Activated CD8-positive, alpha-beta memory T cell treated with anti-CD3 and anti-CD28 coated beads for 1 hour (primary cell): ENCODE measurements at regions not wholly inside any gene's neighbourhood (a gene's known extent, or its start where the extent isn't known, plus 50 kb on each side); places are given as distances from the start of the nearest gene placed in this dataset.

ENCODE experiments used
- DNase-seq, 2 donors: peaks; one replicate each; pipeline ENCODE4 v3.0.0-alpha.2; 2020; ENCODE audit warnings: low read depth in 1 of 2; ENCODE audit errors: extremely low read depth in 1 of 2

GRCh38 chr2:129721846-129722245, 257.6 kb upstream of the RAB6C start:
- DNase-seq: no peak

- no peak for DNase-seq
Measured at GRCh38 chr2:129722306-129723019, 257.0 kb upstream of the RAB6C start.

GRCh38 chr2:129723277-129724020, 256.0 kb upstream of the RAB6C start:
- no peak for DNase-seq

GRCh38 chr2:129724021-129724757, 255.3 kb upstream of the RAB6C start:
- no peak for DNase-seq

DNA sequence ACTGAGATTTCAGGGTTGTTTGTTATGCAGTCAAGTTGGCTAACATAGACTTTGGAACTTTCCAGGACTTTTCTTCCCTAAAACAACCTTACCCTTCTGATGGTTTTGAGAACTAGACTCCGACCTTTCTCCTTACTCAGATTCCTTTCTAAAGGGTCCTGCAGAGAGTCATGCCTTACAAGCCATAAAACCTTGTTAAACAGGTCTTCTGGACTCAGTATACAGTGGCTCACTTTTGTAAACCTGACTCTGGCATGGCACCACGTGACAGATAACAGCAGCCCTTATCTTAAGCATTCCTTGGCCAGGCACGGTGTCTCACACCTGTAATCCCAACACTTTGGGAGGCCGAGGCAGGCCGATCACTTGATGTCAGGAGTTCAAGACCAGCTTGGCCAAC, 253.2 kb upstream of the RAB6C start:
- DNase-seq: no peak

- DNase-seq: no peak
Measured at GRCh38 chr2:129727286-129727685, 252.2 kb upstream of the RAB6C start.

DNA sequence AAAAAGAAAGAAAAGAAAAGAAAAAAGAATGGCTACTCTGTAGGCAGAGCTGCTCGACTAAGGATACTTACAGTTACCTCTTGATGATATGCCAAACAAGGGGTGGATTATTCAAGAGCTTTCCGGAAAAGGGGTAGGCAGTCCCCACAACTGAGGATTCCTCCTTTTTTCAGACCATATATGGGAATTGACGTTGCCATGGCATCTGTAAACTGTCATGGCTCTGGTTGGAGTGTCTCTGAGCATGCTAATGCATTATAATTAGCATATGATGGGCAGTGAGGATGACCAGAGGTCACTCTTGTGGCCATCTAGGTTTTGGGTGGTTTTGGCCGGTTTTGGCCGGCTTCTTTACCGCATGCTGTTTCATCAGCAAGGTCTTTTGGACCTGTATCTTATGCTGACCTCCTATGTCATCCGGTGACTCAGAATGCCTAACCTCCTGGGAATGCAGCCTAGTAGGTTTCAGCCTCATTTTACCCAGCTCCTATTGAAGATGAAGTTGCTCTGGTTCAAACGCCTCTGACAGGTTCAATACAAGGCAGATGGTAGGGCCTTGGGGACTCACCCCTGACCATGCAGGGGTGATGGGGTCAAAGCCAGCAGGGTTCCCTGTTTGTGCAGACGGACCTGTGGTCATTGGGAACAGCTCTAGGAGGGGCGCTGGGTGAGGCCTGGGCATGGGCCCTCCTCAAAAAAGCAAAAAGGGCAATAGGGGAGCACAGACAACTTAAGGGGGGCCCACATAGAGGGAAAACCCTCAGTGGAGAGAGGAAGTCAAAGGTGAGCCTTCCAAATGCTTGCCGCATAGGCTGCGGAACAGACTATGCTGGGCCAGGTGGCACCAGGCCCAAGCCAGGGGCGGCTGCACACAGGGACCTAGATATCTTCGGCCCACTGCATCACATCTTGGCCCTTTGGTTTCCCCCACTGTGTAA, 251.2 kb upstream of the RAB6C start:
- DNase-seq: no peak

DNA sequence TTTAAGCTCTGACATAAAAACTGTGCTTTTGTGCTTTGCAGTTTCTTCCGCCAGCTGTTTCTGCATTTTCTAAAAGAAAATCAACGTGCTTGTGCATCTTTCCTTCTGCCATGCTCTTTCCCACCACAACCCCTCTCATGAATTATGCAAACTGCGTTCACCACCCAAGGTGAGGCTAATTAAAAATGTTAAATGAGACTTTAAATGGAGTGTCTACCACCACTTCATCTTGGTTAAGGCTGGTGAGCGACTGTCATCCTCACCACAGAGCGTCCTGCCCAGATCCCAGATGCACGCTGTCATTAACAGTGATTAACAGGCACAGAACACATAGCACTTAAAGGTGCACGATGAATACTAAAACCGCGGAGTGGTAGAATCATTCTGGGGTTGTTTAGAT, 250.5 kb upstream of the RAB6C start:
- no peak for DNase-seq

DNA sequence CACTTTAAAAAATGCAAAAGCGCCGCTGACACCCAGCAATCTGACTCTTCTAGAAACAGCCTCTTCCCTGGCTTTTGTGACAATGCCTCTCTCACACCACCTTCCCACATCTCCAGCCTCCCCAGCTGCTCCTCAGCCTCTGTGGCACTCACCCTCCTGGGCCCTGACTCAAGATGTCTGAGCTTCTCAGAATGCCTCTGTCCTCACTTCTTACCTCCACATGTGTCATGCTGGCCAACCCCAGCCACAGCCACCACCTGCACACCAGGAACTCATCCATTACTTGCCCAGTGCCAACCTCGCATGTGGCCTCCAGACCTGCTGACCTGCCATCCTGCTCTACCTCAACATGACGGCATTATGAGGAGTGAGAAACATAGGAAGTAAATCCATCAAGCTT, 249.8 kb upstream of the RAB6C start:
- DNase-seq: no peak

- DNase-seq: no peak
Measured at GRCh38 chr2:129730979-129731378, 248.5 kb upstream of the RAB6C start.

- no peak for DNase-seq
Measured at GRCh38 chr2:129731907-129732629, 247.4 kb upstream of the RAB6C start.

DNA sequence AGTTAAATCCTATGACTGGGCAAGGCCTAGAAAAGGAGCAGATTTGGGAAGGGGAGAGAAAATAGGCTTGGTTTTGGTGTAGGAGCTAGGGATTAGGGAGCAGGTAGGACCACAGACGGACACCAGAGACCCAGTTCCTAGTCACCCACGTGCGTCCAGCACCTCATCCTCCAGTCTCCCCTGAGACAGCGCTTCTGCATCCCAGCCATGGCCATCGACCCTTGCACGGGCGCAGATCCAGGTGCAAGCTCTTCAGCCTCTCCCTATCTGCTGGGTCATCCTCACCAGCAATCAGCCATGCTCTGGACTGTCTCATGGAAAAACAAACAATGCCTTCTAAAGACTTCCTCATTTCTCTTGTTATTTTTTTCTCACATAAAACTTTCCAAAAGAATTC, 246.8 kb upstream of the RAB6C start:
- DNase-seq: no peak

DNA sequence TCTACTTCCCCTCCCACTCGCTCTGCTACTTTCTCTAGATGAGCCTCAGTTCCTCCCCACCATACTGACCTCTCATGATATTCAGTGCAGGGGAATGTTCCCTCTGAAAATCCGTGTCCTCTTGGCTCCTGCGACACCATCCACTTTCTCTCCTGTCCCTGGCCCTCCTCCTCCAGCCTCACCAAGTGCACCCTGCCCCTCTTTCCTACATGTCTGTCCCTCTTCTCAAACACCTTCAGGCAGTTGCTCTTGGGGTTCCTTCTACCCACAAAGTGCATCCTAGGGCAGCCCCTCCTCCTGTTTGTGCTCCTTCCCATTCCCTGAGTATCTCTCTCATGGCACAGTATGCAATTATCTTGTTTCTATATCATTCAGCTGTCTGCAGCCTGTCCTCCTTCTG, 246.4 kb upstream of the RAB6C start:
- no peak for DNase-seq

DNA sequence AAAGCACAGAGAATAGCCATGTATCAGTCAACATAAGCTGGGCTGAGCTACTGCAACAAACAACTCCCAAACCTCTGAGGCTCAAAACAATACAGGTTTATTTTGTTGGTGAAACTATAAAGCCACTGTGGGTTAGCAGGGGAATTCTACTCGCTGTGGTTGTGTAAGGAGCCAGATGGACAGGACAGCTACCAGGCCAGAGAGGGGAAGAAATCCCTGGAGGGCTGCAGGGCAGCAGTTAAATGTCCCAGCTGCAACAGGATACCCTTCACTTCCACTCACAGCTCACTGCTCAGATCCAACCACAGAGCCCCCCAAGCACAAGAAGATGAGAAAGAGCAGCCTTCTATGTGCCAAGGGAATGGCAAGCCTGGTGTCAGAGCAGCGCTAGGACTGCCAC, 245.9 kb upstream of the RAB6C start:
- no peak for DNase-seq

GRCh38 chr2:129734343-129735034, 245.0 kb upstream of the RAB6C start:
- no peak for DNase-seq

DNA sequence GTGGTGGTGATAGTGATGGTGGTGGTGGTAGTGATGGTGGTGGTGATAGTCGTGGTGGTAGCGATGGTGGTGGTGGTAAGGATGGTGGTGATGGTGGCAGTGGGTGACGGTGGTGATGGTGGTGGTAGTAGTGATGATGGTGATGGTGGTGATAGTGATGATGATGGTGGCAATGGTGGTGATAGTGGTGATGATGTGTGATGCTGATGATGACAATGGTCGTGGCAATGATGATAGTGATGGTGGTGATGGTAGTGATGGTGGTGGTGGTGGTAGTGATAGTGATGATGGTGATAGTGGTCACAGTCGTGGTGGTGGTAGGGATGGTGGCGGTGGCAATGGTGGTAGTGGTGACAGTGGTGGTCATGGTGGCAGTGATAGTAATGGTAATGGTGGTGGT, 243.9 kb upstream of the RAB6C start:
- no peak for DNase-seq

DNA sequence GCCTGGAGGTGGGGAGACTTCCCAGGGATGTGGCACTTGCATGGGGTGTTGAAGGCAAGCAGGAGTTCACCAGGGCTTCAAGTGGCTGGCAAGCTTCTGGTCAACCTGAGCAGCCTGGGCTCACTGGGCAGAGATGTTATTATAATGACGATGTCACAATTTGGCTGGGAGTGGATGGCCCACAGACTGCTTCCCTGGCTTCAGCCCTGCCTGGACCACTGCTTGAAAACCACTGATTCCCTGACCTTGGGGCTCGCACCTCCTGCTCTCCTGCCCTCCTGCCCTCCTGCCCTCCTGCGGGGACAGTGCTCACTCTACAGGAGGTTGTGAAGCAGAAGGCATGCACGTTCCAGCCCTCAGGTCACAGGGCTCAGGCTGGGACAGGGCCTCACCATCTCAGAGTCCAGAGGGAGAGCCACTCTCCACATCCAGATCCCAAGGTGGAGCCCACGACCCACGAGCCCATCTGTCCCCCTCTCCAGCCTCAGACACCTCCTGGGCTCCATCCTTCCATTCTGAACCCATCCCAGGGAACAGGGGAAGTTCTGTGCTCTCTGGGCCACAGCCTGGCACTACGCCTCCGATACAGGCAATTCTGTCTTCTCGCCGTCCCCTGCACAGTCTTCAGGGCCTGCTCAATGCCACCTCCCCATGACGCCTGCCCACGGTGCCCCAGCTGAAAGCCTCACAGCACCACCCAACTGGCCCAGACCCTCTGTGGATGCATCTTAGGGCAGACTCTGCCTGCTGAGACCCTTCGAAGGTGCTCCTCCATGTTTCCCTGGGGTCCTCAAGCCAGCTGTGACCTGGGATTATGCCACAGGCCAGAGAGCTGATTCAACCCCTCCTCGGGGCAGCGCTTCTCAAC, 241.6 kb upstream of the RAB6C start:
- DNase-seq: no peak

GRCh38 chr2:129738799-129739198, 240.7 kb upstream of the RAB6C start:
- no peak for DNase-seq

DNA sequence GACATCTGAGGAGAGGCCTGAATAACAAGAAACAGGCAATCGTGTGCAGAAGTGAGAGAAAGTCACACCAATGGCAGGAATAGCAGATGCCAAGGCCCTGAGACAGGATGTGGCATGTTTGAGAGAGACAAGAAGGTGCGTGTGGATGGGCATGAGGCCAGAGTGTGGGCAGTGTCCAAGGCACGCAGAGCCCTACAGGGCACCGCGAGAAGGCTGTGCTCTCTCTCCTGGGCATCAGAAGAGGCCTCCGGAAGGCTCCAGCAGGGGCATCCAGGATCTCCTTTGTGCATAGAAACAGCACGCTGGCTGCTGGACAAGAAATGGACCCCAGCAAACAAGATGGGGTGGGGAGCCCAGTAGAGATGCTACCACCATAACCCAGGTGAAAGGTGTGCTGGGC, 239.0 kb upstream of the RAB6C start:
- DNase-seq: no peak
